NCI-H2081 treated with DMSO at 0.1 percent for 48 hours (cell line): ENCODE measurements at regions not wholly inside any gene's neighbourhood (a gene's known extent, or its start where the extent isn't known, plus 50 kb on each side); places are given as distances from the start of the nearest gene placed in this dataset.

ENCODE experiments used
- DNase-seq: peaks from one replicate; lab custom pipeline; 2025; lab: John Stamatoyannopoulos, UW

DNA sequence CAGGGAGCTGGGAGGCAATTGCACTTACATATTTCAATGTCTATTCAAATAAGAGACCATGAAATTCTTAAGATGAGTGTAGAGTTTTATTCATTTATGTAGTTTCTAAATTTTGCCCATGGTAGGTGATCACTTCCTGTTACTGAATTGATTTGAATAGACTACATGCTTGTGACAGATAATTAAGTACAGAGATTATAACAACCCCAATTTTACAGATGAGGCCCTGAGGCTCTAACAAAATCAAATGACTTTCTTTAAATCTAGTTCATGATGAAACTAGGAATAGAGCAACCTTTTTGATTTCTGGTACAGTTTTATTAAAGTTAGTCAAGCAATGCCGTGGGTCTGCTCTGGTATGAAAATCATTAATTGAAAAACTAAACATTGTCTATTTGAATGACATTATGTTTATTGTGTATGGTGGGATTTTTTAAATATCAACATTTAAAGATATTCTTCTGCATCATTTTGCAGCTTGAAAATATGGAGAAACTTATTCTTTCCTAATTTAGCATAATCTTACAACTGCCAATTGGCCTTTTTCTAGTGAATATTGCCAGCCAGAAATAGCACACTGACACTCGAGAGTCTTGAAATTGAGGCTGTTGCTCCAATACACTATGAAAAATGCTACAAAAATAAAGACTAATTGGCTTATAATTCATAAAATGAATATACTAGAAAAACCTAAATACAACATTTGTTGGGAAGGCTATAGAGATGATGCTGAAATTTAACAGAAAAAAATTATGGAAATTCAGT lies 308.9 kb downstream of the SLC6A15 start:
- no peak for DNase-seq

DNA sequence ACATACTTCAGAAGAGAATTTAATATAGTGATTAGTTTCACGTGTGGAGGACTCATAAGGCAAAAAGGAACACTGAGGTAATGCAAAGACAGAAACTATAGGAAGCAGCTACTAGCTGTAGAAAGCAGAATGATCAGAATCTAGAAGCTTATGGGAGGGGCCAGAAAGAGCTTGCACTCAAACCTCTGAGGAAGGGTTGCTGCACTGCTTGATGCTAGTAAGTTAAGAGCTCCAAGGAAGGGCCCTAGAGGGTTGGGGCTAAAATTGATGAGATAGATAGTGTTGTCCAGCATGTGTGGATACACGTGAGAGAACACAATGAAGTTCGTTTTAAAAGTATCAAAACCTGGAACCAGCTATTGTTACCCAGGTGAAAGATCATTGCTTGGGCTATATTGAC lies 311.1 kb downstream of the SLC6A15 start:
- DNase-seq = no peak

DNA sequence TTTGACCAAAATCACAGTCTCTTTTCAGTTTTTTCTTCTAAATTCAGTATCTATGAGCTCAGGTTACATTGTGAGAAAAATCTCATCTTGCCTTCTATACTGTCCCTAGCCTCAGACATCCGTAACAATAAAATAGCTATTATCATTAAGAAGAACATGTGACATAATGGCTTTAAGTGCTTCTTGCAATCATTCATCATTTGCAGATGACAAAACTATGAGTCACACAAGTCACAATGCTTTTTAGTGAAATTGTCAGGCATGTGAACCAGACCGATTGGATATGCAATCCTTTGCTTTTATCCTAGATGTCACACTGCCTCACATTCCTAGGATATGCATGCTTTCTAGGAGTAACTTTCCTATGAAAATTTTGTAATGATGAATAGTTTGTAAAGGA lies 313.1 kb downstream of the SLC6A15 start:
- DNase-seq = no peak

DNA sequence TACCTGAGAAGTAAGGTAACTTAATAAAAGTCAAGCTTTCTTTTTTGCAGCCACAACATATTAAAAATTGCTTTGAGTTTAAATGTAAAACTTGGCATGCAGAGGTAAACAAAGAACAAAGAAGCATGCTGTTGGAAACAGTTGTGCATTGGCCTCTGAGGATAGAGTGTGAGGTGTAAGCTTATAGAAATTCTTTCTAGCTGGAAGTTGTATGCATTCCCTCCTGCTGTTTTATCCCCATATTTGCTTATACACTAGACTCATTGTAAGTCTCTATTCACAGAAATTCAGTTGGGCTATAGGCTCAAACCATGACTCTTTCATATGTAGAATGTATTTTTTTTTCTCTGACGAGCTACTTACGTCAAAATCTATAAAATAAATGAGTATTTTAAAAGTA lies 316.3 kb downstream of the SLC6A15 start:
- no peak for DNase-seq

DNA sequence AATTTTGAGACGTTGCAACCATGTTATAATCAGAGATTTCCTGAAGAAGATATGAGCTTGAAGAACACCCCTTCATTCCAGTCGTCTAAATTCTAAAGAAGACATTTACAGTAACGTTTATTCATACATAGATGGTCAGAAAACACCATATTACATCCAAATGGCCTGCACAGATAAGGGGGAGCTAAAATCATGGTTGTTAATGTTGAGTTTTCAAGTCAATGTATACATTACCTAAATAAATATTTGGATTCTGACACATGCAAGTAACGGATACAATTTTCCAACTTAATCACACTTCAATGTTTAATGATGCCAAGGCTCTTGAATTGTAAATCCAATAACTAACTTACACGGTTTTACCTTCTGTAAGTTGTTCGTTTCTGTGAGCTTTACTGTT lies 318.4 kb downstream of the SLC6A15 start:
- no peak for DNase-seq

DNA sequence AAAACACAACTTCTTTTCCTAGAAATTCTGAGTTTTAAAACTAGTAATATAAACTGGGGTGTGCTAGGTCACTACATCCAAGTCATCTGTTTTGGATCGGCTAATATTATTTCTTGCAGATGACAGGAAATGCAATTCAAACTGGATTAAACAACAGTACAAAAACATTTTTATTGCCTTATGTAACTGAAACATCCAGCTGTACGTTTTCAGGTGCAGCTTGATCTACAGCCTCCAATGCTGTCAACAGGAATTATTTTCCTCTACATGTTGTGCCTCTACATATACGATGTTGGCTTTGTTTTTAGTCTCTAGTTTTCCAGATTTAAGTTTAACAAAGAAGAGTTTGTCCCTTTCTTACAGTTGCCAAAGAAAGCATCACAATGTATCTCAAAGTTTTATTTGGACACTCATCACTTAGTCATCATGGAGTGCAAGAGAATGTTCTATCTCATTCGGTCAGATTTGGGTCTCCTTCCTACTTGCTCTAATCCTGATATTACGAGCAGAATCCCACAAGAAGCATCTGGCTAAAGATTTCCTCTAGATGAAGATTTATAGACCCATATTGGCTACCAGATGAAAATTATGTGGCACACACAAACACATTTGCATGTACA lies 326.7 kb downstream of the SLC6A15 start:
- DNase-seq = no peak

DNA sequence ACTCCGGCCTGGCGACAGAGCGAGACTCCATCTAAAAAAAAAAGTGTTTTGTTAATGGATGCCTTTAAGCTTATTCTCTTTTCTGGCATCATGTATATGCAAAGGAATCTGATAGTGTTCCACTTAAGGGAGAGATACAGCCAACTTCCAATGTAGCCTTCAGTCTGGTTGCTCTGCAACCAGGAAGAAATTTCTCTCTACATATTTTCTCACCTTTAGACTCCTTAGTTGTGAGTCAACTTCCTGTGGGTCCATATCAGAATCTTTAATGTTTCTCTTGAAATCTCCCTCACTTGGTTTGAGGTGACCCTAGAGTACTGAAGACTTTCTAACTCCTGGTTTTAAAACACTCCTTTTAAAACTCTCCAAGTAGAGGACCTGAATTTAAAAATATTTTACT lies 340.4 kb downstream of the SLC6A15 start:
- DNase-seq = no peak

DNA sequence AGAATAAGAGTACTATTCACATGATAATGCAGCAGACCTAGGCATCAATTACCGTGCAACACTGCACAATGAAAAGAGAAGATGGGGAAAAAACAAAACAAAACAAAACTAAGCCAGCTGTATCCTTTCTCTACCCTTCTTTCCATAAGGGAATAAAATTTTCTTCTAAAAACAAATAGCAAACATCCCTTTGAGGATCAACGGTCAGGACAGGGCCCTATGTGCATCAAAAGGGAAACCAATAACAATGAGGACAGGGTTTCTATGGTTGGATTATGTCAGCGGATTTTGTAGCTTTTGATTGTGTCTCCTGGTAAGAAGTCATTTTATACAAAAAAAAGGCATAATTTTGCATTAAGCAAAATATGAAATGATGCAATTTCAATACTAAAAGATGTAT lies 350.3 kb downstream of the SLC6A15 start:
- no peak for DNase-seq

DNA sequence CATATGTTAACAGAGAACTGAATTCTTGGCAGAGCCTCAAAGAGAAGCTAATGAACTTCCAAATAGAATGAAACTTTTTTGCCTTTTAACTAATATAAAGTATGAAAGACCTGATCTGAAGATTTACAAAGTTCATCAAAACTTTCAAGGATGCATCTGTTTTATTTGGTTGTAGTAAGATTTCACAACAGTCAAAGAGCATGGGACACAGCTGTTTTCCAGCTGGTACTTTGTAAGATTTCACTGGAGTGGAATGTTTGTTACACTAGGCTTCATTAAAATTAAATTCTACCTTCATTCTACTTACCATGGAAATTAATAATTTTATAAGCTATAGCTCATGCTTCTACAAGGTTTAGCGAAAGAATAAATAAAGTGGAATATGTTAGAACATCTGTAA lies 351.2 kb downstream of the SLC6A15 start:
- DNase-seq = no peak

DNA sequence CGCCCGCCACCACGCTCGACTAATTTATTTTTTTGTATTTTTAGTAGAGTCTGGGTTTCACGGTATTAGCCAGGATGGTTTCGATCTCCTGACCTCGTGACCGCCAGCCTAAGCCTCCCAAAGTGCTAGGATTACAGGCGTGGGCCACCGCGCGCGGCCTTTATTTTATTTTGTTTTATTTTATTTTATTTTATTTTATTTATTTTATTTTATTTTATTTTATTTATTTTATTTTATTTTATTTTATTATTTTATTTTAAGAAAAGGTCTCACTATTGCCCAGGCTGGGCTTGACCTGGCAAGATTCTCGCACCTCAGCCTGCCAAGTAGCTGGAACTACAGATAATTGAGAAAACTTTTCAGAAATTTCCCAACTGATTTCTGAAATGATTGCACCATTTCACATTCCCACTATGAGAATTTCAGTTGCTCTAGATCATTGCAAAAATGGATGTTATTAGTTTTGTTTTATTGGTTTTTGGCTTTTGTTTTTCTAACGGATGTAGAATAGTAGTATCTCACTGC lies 358.3 kb downstream of the SLC6A15 start:
- no peak for DNase-seq

DNA sequence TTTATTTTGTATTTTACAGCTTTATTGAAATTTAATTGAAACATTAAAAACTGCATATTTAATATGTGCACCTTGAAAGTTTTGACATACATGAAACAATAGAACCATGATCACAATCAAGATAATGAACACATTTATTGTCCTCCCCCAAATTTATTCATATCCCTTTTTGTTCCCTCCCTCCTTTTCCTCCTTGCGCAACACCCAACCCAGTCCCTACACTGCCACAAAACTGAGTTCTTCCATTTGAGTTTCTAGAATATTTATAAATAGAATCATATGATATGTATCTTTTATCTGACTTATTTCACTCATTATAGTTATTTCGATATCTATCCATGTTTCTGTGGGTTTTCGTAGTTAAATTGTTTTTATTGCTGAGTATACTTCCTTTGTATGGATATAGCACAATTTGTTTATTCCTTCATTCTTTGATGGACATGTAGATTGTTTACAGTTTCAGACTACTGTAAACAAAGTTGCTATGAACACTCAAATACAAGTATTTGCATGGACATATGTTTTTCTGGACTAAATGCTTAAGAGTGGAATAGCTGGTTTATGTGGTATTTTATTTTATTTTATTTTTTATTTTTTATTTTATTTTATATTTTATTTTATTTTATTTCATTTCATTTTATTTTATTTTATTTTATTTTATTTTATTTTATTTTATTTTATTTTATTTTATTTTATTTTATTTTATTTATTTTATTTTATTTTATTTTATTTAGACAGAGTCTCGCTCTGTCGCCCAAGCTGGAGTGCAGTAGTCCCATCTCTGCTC lies 359.1 kb downstream of the SLC6A15 start:
- no peak for DNase-seq

DNA sequence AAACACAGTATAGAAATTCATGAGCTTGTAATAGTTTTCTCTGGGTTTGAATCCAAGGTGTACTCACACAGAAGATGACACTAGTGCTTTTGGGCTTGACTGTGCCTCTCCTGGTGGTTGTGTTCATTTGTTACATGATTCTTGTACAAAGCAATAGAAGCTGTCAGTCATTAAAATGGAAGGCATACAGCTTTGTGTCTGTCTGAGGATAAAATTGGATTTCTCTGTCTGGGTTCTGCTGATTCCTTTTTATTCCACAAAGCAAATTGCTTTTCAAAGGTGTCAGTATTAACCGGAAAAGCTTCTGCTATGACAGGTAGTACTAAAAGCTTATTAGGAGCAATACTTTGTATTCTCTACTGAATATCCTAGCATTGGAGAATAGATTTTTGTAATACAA lies 361.2 kb downstream of the SLC6A15 start:
- no peak for DNase-seq

DNA sequence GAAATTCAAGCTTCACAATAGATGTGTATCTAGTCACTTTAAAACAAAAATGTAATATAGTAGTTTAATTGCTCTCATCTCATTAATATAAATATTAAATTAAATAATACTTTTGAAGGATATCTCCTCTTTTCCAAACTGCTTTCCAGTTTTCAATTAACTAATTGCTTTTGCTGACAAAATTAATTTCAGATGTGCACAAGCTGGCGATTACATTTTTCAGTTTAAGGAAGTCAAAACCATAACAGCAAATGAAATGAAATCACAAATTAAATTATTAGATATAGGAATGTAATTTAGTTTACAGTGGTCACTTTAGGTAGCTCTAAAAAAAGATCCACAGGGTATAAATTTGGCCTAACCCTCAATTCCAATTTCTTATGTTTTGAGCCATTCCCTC lies 362.1 kb downstream of the SLC6A15 start:
- DNase-seq = no peak

DNA sequence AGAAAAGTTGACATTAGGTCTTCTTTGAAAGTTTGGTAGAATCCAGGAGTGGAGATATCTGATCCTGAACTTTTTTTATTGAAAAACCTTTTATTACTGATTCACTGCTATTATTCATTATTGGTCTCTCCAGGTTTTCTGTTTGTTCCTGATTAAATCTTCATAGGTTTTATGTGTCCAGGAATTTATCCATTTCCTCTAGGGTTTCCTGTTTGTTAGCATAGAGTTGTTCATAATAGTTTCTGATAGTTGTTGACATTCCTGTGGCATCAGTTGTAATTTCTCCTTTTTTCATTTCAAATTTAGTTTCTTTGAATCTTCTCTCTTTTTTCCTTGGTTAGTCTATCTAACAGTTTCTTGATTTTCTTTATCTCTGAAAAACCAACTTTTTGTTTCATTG lies 370.3 kb downstream of the SLC6A15 start:
- DNase-seq = no peak

DNA sequence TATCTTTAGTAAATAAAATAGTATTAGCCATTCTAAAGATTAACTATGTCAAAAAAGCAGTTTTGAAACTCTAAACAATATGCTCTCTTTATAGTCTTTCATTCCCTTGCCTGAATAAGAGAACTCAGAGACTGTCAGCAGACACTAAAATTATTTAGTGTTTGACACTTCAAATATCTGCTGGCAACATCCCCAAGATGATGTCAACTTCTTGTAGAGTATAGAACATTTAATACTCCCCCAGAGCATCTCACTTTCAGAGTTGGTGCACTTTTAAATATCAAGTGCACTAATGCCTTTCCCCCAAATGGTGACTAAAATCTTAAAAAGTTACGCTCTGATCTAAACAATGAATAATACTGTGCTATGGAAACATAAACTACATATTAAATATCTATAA lies 374.9 kb downstream of the SLC6A15 start:
- DNase-seq = no peak

DNA sequence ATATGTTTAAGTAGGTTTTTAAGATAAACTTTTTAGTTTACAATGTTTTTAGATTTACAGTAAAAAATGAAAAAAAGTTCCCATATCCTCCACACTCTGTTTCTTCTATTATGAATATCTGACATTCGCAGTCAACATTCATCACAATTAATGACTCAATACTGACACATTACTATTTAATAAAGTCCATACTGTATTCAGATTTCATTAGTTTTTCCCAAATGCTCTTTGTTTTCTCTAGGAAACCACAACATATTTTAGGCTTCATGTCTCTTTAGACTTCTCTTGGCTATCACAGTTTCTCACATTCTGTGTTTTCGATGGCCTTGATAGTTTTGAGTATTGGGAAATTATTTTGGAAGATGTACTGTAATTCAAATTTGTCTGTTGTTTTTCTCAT lies 399.8 kb downstream of the SLC6A15 start:
- DNase-seq = no peak

DNA sequence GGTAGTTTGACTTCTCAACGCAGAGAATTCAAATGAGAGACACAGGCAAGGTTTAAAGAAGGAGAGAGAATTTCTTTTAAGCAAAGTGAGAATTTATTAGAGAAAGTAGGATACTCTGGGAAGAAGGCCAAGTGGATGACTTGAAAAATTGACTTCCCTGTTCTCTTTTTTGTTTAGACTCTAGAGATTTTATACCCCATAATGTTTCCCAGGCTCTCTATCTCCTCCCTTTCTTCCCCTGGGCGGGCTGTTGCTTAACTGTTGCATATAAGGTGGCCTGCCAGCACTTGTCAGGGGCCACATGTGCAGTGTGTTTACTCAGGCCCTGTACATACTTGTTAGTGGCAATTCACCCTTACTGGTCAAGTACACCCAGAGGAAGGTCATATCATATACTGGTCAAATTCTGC lies 403.7 kb downstream of the SLC6A15 start:
- no peak for DNase-seq

DNA sequence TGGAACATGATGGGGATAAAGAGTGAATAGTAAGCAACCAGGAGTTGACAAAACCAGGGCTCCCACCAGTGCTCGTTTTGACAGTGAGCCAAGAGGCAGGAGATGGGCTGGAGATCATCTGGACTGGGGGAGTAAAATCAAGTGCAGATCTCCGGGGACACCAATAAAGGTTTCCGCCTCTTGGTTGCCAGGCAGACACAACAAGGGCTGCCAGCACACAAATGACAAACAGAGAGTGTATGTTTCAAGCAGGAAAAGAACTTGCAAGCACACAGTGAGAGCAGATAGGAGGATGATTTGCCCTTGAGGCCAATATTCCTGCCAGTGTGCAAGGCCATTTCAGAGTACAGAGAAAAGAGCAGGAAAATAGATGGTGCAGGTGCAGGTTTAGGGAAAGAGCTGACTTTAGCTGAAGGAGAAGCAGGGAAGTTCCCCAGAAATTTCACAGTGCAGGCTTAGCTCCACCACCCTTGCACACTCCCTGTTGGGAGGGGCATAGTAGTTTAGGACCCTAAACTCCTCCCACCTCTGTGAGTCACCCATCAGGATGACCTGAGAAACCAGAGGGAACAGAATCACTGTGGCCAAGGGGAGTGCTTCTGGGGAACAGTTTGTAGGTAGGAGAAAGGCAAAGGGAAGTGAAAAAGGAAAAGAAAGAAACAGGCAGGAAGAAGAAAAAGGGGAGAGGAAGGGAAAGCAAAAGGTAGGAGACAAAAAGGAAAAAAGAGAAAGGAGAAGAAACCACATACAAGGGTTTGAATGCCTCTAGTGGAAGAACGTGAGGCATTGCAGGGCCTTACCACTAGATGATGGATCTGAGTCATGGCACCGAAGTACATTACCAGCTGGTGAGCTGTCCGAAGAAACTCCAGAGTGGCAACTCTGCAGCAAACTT lies 404.4 kb downstream of the SLC6A15 start:
- DNase-seq = no peak

DNA sequence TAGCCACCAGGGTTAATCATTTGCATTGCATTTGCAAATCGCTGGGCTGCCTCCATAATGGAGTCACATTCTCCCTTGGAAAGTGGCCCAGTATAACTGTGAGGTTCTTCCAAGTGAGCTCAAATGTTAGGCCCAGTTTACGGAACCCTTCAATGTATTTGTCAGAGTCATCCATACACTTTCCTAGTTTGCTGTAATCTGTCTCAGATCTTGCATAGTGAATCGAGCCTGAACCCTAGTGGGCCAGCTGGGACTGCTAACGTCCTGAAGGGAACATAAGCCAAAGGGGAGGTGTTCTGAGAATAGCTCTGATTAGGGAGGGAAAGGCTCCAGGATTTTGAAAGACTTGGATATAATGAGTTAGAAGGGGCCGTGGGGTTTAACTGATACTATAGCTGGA lies 406.3 kb downstream of the SLC6A15 start:
- DNase-seq = no peak

DNA sequence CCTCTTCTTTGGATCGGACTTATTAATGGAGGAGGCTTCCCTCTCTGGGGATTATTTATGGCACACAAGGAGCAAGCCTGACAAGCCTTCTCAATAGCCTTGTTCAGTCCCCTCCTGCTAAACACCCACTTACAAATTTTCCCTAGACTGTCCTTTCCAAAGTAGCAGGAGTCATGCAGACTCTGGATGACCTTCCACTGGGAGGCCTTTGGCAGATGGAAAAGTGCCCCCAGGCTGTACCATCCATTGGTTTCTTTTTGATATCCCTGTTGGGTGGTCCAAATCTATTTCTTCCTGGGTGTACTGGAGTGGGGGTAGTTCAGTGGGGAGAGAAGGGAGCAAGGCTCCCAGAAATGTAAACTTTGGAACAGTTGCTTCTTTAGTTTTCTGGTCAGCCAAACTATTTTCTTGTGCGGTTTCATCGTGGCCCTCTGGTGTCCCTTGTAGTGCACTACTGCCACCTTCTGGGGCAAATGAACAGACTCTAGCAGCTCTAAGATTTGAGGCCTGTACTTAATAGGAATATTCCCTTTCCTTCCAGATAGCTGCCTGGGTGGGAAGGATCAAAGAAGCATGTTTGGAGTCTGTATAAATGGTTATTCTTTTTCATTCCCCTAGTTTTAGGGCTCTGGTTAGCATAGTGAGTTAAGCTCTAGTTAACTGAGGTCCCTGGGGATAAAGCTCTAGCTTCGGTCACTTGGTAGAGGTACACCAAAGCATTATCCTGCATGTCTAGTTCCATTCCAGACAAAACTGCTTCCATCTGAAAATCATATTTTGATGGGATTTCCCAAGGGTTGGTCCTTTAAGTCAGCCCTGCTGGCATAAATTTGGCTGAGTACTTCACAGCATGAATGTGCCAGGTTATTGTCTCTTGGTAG lies 409.5 kb downstream of the SLC6A15 start:
- DNase-seq = no peak
